Activated effector memory CD4-positive, alpha-beta T cell treated with Interleukin-2 at 50 U/mL for 16 hours (primary cell): ENCODE measurements at regions not wholly inside any gene's neighbourhood (a gene's known extent, or its start where the extent isn't known, plus 50 kb on each side); places are given as distances from the start of the nearest gene placed in this dataset.
"Not testable (repeated sequence)": the region's sequence is repeated elsewhere in the genome, so short reads cannot be mapped to it uniquely, and the experiment has no call there.

Experiments used
- DNase-seq: peaks from one replicate; pipeline ENCODE4 v3.0.0-alpha.2; 2020

DNA sequence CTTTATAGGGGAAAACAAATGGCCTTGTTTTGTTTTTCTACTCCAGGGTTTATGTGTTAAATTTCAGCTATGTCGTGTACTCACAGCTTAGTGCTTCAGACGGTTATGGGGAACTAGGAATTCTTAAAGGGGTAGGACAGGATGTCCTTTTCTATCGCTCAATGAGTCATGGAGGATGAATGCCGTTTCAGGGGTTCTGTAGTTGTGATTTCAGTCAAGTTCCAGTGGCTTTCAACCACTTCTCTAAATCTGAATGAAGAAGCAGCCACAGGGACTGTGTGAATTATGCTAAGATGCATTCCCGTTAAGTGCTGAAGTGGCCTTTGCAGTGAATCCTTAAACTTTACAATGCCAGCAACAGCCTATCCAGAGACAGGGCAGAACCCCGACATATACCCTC, 1231.7 kb upstream of the ZEB2 start:
- DNase-seq: no peak

- no peak for DNase-seq
These were observed 1231.2 kb upstream of the ZEB2 start for GRCh38 chr2:145751155-145751554.

DNA sequence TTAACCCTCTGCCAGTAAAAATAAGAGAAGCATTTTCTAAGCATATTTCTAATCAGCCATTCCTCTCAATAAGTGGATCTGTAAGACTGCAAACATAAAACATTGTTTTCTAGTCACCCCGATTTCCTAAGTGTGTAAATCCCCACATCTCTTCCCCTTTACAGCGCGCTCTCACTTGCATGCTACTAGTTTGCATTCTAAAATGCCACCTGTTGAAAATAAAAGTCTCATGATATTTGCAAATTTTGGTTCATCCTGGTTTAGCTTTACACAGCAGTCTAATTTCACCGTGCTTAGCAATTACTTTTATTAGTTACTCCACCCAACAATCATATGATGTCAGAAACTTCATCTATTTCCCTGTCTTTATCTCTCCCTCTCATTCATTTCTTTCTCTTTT, 1230.7 kb upstream of the ZEB2 start:
- DNase-seq: no peak

GRCh38 chr2:145750144-145750543, 1230.2 kb upstream of the ZEB2 start:
- no peak for DNase-seq

DNA sequence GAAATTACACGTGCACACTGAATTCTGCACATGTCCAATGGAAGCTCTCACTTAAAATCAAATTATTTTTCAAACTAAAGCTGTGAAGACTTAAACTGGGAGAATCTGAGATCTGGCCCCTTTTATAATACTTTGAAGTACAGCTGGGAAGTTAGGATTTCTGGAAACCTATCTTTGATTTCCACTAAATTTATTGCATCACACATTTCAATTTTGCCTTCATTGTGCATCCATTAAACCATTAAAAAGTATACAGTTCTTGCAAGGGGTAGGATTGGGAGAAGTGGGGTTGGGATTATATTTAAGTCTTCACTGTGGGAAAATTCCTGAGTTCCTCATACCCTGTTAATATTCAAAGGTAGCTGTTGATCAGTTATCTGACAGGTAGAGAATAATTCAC, 1229.6 kb upstream of the ZEB2 start:
- no peak for DNase-seq

- DNase-seq: no peak
These were observed 1229.0 kb upstream of the ZEB2 start for GRCh38 chr2:145748927-145749326.

GRCh38 chr2:145747715-145748114, 1227.8 kb upstream of the ZEB2 start:
- no peak for DNase-seq

DNA sequence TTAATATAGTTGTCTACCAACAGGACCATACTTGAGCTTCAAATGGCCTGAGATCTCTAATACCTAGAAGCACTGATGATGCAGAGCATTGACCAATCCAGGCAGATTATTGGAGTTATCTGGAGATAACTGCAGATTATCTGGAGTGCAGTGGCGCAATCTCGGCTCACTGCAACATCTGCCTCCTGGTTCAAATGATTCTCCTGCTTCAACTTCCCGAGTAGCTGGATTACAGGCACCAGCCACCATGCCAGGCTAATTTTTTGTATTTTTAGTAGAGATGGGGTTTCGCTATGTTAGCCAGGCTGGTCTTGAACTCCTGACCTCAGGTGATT, 1225.4 kb upstream of the ZEB2 start:
- DNase-seq: not testable (repeated sequence)

DNA sequence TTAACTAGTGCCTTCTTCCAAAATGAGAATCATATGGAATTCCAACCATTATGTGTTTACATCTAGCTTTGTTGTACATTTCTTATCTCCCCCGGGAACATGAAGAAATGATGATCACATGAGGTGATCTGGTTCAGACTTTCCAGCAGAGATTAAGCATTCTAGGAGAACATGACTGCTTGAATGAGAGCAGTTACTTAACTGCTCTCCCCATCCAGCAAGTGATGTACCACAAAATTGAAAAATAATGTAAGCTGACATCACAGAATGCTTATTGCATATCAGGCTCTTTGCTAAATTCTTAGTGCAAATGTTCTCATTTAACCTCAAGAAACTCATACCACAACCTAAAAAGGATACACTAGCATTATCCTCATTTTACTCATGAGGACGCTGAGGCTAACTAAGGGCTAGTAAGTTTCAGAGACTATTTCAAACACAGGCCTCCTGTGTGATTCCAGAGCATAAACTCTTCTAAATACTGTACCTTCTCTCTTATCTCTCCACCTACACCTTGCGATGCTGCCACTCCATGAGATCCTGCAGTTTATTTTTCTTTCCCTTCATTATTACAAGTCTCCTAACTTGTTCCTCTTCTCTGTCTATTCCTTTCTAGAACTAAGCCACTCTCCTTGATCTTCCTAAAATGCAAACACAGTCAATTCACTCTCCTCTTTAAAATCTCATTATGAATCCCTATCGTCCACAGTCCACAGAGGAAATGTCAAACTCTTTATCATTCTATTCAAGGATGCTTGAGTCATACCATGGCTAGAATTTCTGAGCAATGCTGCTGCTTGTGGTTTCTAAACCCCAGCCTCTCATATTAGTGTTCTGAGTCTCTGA, 1224.8 kb upstream of the ZEB2 start:
- DNase-seq: no peak

DNA sequence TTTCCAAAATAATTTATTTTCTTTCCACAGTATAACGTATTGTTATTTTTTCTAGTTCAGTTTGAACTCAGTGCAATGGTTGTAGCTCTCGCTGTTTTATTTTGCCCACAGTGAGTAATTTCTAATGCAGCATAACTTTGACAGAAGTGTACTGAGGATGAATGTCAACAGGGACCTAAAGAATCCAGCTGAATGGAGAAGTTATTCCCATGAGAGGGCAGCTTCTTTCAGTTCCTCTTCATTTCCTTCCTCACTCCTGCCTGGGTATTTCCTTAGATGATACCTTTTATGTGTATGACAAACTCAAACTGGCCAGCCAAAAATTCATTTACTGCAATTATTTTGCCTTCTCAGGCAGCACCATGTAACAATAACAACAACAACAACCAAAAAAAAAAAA, 1223.1 kb upstream of the ZEB2 start:
- no peak for DNase-seq

DNA sequence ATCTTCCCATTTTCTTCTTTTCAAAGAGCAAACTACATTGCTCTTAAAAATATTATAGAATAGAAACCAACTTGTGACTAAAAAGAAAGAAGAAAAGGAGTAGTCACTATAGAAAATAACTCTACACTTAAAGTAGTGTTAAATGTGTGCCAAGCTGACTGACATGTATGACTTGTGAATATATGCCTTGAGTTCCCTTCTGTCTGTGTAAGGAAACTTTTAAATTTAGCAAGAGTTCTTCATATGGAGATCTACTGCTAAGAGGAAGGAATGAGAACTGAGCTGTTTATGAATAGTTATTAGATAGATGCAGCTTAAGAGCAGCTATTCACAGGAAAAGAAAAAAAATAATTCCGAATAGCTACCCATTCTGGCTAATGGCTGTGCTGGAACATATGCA, 1221.7 kb upstream of the ZEB2 start:
- no peak for DNase-seq

- DNase-seq: no peak
These were observed 1221.3 kb upstream of the ZEB2 start for GRCh38 chr2:145741181-145741580.

DNA sequence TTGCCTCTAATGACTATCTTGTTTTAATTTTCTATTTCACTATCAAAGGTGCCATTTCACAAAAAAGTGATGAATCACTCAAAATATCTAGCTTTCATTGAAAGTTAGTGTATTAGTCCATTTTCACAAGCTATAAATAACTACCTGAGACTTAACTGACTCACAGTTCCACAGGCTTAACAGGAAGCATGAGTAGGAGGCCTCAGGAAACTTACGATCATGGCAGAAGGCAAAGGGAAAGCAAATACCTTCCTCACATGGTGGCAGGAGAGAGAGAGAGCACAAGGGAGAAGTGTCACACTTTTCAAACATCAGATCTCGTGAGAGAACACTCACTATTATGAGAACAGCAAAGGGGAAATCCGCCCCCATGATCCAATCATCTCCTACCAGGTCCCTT, 1220.4 kb upstream of the ZEB2 start:
- DNase-seq: no peak

DNA sequence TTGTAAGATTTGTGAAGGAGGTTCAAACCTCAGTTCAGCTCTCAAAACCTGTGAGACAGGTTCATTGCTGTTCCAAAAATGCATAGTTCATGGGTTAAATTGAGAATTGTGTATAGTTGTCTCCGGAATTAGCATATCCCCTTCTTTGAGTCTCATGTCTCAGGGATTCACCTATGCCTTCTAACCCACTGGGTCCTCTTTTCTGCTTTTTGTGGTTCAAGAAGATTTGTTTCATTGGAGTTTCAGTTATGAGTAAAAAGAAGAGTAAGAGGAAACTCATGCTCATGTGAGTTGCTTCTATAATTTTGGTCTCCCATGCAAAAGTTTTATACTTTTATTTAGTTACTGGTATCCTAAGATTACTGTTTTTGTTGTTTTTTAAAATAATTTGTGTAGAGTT, 1219.8 kb upstream of the ZEB2 start:
- DNase-seq: no peak

DNA sequence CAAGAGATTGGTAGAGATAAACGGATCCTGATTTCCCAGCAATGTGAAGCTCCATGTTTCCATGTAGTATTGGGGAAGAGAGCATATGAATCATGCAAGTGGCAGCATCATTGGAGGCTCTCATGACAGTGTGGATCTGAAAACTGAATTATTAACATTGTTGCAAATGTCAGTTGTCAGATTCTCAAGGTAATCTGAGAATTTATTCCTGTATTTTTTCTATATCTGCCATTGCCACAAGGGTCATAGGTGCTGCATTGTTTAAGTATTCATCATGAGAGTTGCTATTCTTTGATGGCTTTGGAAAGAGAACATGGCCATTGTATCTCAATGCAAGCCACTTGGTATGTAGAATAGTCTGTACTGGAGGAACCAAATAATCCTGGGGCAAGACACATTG, 1217.0 kb upstream of the ZEB2 start:
- DNase-seq: no peak

- no peak for DNase-seq
These were observed 1211.5 kb upstream of the ZEB2 start for GRCh38 chr2:145731467-145731866.

DNA sequence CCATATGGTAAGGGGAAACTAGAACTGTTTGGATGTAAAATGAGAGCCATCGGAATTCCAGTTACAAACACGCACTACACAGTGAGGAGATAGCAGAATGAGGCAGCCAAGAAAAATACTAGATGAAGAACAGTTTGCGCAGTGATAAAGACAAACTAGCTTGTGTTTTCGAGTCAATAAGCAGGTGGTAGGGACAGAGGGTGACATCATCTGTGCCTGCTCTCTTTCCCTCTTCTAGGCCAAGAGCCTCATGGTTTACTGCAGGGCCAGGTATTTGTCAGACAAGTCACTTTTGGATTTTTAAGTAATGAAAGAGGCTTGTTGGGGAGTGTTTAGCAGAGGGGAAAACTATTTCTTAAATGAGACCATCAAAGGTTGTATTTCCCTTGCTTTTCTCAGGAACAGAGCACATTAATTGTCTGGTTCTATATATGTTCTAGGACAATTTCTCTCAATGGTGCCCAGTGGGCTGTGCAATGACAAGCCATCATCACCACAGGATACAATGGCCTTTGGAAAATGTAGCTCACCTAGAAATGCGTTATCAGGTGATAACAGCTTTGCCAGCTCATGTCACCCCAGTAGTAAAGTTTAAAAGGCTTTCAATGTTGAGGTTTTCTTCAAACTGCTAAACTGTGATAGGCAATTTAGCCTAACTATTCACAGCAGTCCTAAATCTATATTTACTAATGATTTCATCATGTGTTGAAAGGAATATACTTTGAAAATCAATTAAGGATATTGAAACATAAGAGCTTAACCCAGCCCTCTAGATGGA, 1210.3 kb upstream of the ZEB2 start:
- no peak for DNase-seq

GRCh38 chr2:145729481-145729880, 1209.6 kb upstream of the ZEB2 start:
- no peak for DNase-seq

- no peak for DNase-seq
These were observed 1208.6 kb upstream of the ZEB2 start for GRCh38 chr2:145728511-145728910.

DNA sequence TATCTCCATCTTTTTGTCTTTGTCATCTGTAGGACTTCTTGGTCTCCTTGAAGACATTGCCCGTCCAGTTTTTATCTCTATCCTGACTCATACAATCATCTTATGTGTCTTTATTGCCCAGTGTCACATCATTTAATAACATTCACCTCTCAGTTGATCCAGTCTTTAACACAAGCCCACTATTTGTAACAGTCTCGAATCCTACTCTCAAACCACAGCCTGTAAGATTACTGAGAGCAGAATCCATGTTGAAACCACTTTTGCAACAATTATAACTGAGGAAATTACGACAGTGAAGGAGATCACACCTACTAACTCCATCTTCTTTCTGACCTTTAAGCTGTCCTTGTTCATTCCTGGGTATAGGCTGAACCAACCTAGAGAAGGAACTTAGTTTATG, 1206.0 kb upstream of the ZEB2 start:
- DNase-seq: no peak

DNA sequence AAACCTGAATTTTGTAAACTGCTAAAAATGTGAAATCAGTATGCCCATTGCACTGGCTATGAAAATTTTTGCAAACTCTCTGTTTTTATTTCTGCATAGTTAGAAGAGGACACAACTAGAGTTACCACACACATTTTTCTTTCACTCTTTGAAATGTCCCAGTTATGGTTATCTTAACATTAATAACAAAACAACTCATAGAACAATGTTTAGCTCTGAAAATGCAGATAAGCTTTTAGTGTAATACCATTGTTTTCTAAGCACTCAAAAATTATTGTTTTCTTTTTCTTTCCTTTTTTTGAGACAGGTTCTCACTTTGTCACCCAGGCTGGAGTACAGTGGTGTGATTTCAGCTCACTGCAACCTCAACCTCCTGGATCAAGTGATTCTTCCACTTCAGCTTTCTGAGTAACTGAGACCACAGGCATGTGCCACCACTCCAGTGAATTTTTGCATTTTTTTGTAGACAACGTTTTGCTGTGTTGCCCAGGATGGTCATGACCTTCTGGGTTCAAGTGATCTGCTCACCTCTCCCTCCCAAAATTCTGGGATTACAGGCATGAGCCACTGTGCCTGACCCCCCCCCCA, 1204.5 kb upstream of the ZEB2 start:
- DNase-seq: no peak

GRCh38 chr2:145723872-145724271, 1204.0 kb upstream of the ZEB2 start:
- DNase-seq: no peak

- DNase-seq: no peak
These were observed 1201.8 kb upstream of the ZEB2 start for GRCh38 chr2:145721681-145722080.

DNA sequence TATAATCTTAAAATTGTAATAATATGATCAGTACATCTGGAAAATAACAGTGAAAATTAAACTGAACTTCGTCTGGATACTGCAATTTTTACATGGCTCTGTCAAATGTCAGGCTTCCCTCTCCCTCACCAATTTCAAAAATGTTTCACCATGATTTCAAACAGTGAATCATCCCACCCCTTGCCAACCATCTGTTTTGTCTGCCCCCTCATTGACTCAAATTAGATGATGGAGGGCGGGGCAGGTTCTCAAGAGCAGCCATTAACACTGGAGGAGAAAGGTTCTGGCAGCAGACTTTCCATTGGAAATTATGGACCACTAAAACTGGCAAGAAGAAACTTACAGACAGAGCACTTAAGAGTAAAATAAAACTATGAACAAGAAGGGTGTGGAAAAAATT, 1195.7 kb upstream of the ZEB2 start:
- DNase-seq: no peak
